HepG2 (cell line): ENCODE measurements at regions not wholly inside any gene's neighbourhood (a gene's known extent, or its start where the extent isn't known, plus 50 kb on each side); places are given as distances from the start of the nearest gene placed in this dataset.

Source experiments
- NR2F2 ChIP-seq: IDR thresholded peaks from 2 replicates; pipeline ENCODE4 v1.6.1; 2012; ENCODE audit warnings: low read depth, inconsistent platforms, borderline replicate concordance
- REPIN1 ChIP-seq: sonication (generic); formaldehyde crosslinking; IDR thresholded peaks from 2 replicates; pipeline ENCODE4 v1.8.0; 2022; ENCODE audit warnings: missing genetic modification reagents, low read depth, mild to moderate bottlenecking, borderline replicate concordance
- THRA ChIP-seq: sonication (generic); formaldehyde crosslinking; IDR thresholded peaks from 2 replicates; pipeline ENCODE4 v1.4.0; 2020; ENCODE audit warnings: missing genetic modification reagents, borderline replicate concordance
- ZHX1 ChIP-seq: sonication (generic); formaldehyde crosslinking; IDR thresholded peaks from 2 replicates; pipeline ENCODE4 v1.8.1; 2022; ENCODE audit warnings: low read depth, mild to moderate bottlenecking, missing genetic modification reagents
- ZMAT5 ChIP-seq: sonication (generic); formaldehyde crosslinking; IDR thresholded peaks from 2 replicates; pipeline ENCODE4 v1.5.0; 2020; ENCODE audit warnings: mild to moderate bottlenecking, low read depth, missing genetic modification reagents, borderline replicate concordance
- ZNF292 ChIP-seq: sonication (generic); formaldehyde crosslinking; IDR thresholded peaks from 2 replicates; pipeline ENCODE4 v1.8.1; 2022; ENCODE audit warnings: mild to moderate bottlenecking, low read depth, missing genetic modification reagents, borderline replicate concordance
- ZNF431 ChIP-seq: sonication (generic); formaldehyde crosslinking; IDR thresholded peaks from 2 replicates; pipeline ENCODE4 v1.9.0; 2022; ENCODE audit warnings: missing genetic modification reagents, low read depth, mild to moderate bottlenecking, borderline replicate concordance

- no peak for TF ChIP-seq ZHX1 (CRISPR knock-in tag)
- no peak for TF ChIP-seq ZNF292 (CRISPR knock-in tag)
- TF ChIP-seq NR2F2 = no peak
- TF ChIP-seq REPIN1 (CRISPR knock-in tag) = no peak
- no peak for TF ChIP-seq ZMAT5 (CRISPR knock-in tag)
- TF ChIP-seq ZNF431 (CRISPR knock-in tag) = no peak
- no peak for TF ChIP-seq THRA
These were observed 385.1 kb downstream of the CADM1 start (continued) for GRCh38 chr11:115119146-115119545.
